H1 (cell line): ENCODE measurements at regions not wholly inside any gene's neighbourhood (a gene's known extent, or its start where the extent isn't known, plus 50 kb on each side); places are given as distances from the start of the nearest gene placed in this dataset.

Experiments
- CTCF ChIA-PET: fragments of 300-600 bp; sonication (Branson Sonifier 250); formaldehyde crosslinking; loops from one replicate; lab custom pipeline; 2021; ENCODE audit not compliant: partially characterized antibody; lab: Charles Lee
- POLR2A ChIA-PET: fragments of 300-600 bp; sonication (Branson Sonifier 250); formaldehyde crosslinking; loops from one replicate; lab custom pipeline; 2021; ENCODE audit warnings: inconsistent platforms; ENCODE audit not compliant: partially characterized antibody; lab: Charles Lee
- DNase-seq, 2 experiments: peaks; one replicate each; pipeline versions ENCODE4 v3.0.0 to v3.0.0-alpha.2; 2010 to 2022; ENCODE audit warnings: low spot score in 2 of 2, low read depth in 1 of 2, mixed read lengths in 1 of 2
- FAIRE-seq: peaks from 2 replicates; lab custom pipeline; 2011; peaks lifted over from hg19 to GRCh38; lab: Jason Lieb, UNC
- H2AFZ ChIP-seq: 2 replicates; pipeline ENCODE4 v1.8.1; 2012; ENCODE audit warnings: low read length, inconsistent platforms
- H2AK5ac ChIP-seq: 2 replicates; pipeline ENCODE4 v1.6.1; 2013; ENCODE audit warnings: low read depth, low read length
- H2BK120ac ChIP-seq: replicated peaks from 2 replicates; pipeline ENCODE3; 2013; ENCODE audit warnings: low read depth, low read length, inconsistent platforms
- H2BK12ac ChIP-seq: 2 replicates; pipeline ENCODE4 v1.6.1; 2013; ENCODE audit warnings: low read depth, low read length
- H2BK15ac ChIP-seq: 2 replicates; pipeline ENCODE4 v1.6.1; 2013; ENCODE audit warnings: low read length
- H2BK20ac ChIP-seq: 2 replicates; pipeline ENCODE4 v1.6.1; 2013; ENCODE audit warnings: low read length
- H2BK5ac ChIP-seq: 2 replicates; pipeline ENCODE4 v1.6.1; 2013; ENCODE audit warnings: low read depth, low read length
- H3K14ac ChIP-seq: 2 replicates; pipeline ENCODE4 v1.6.1; 2013; ENCODE audit warnings: inconsistent platforms; ENCODE audit not compliant: insufficient read length
- H3K18ac ChIP-seq: 2 replicates; pipeline ENCODE4 v1.6.1; 2013; ENCODE audit warnings: low read length; ENCODE audit errors: extremely low read depth
- H3K23ac ChIP-seq: 2 replicates; pipeline ENCODE4 v1.6.1; 2013; ENCODE audit warnings: inconsistent platforms; ENCODE audit not compliant: insufficient read length
- H3K23me2 ChIP-seq: 2 replicates; pipeline ENCODE4 v1.6.1; 2013; ENCODE audit warnings: low read depth, low read length
- H3K27ac ChIP-seq: 2 replicates; pipeline ENCODE4 v1.6.1; 2011; ENCODE audit warnings: low read depth, low read length, inconsistent platforms
- H3K27me3 ChIP-seq, 4 experiments: replicated peaks in 1 of 4; 1 replicate in 1 of 4; 2 replicates in 3 of 4; pipeline versions ENCODE4 v1.6.1 to v1.8.1; 2011 to 2013; ENCODE audit warnings: low read length in 3 of 4, mild to moderate bottlenecking in 3 of 4, inconsistent platforms in 2 of 4, mixed read lengths in 2 of 4, moderate library complexity in 1 of 4; ENCODE audit not compliant: control insufficient read depth in 3 of 4, insufficient read depth in 3 of 4; ENCODE audit errors: extremely low read depth in 1 of 4
- H3K36me3 ChIP-seq, 4 experiments: 2 replicates each; pipeline versions ENCODE4 v1.6.1 to v1.8.1; 2011 to 2013; ENCODE audit warnings: mild to moderate bottlenecking in 4 of 4, low read length in 3 of 4, moderate library complexity in 2 of 4, control low read depth in 1 of 4, inconsistent platforms in 1 of 4; ENCODE audit not compliant: insufficient read depth in 4 of 4, control insufficient read depth in 2 of 4
- H3K4ac ChIP-seq: replicated peaks from 2 replicates; pipeline ENCODE3; 2013; ENCODE audit warnings: low read length, low read depth, mixed read lengths, inconsistent platforms; ENCODE audit not compliant: insufficient read length
- H3K4me1 ChIP-seq, 4 experiments: replicated peaks in 1 of 4; 1 replicate in 1 of 4; 2 replicates in 3 of 4; pipeline versions ENCODE4 v1.6.1 to v1.8.1; 2011 to 2013; ENCODE audit warnings: low read length in 3 of 4, inconsistent platforms in 2 of 4, mixed read lengths in 1 of 4; ENCODE audit not compliant: insufficient read depth in 4 of 4, control insufficient read depth in 3 of 4
- H3K4me2 ChIP-seq, 2 experiments: 2 replicates each; pipeline versions ENCODE4 v1.6.1 to v1.8.1; 2011 to 2013; ENCODE audit warnings: low read depth in 2 of 2, low read length in 2 of 2, control low read depth in 1 of 2, inconsistent platforms in 1 of 2, mild to moderate bottlenecking in 1 of 2; ENCODE audit not compliant: insufficient read depth in 1 of 2
- H3K4me3 ChIP-seq, 4 experiments: fragments of 200-600, 300-600 bp in 1 of 4; sonication (generic), shearing (Covaris generic), sonication (Bioruptor Twin) in 1 of 4; 2 replicates each; pipeline versions ENCODE4 v1.5.1 to v1.8.1; 2011 to 2016; ENCODE audit warnings: low read length in 4 of 4, low read depth in 3 of 4, control low read depth in 2 of 4, inconsistent platforms in 2 of 4, mild to moderate bottlenecking in 2 of 4, mixed read lengths in 1 of 4, moderate library complexity in 1 of 4; ENCODE audit not compliant: insufficient read depth in 2 of 4; ENCODE audit errors: extremely low read depth in 1 of 4
- H3K56ac ChIP-seq: replicated peaks from 2 replicates; pipeline ENCODE3; 2013; ENCODE audit warnings: low read depth, mild to moderate bottlenecking, mixed read lengths, low read length, inconsistent platforms; ENCODE audit not compliant: insufficient read length
- H3K79me1 ChIP-seq: 2 replicates; pipeline ENCODE4 v1.6.1; 2013; ENCODE audit warnings: low read depth, low read length, control low read depth
- H3K79me2 ChIP-seq, 2 experiments: 2 replicates each; pipeline versions ENCODE4 v1.6.1 to v1.8.1; 2012 to 2013; ENCODE audit warnings: low read length in 2 of 2, mild to moderate bottlenecking in 2 of 2, inconsistent platforms in 1 of 2; ENCODE audit not compliant: insufficient read depth in 2 of 2, control insufficient read depth in 1 of 2
- H3K9ac ChIP-seq, 4 experiments: replicated peaks in 1 of 4; 1 replicate in 1 of 4; 2 replicates in 3 of 4; pipeline versions ENCODE4 v1.6.1 to v1.8.1; 2011 to 2013; ENCODE audit warnings: low read depth in 3 of 4, low read length in 3 of 4, control low read depth in 2 of 4, mild to moderate bottlenecking in 2 of 4, moderate library complexity in 2 of 4, inconsistent platforms in 1 of 4; ENCODE audit errors: extremely low read depth in 1 of 4
- H3K9me3 ChIP-seq, 2 experiments: 2 replicates each; pipeline versions ENCODE4 v1.6.1 to v1.8.1; 2012 to 2013; ENCODE audit warnings: mild to moderate bottlenecking in 2 of 2, moderate library complexity in 2 of 2, control low read depth in 1 of 2, inconsistent platforms in 1 of 2, low read depth in 1 of 2, low read length in 1 of 2, mixed read lengths in 1 of 2; ENCODE audit not compliant: insufficient read depth in 2 of 2
- H4K20me1 ChIP-seq, 2 experiments: replicated peaks in 1 of 2; 2 replicates each; pipeline versions ENCODE3 to v1.8.1; 2011 to 2013; ENCODE audit warnings: inconsistent platforms in 2 of 2, low read length in 2 of 2, mild to moderate bottlenecking in 1 of 2; ENCODE audit not compliant: insufficient read depth in 2 of 2, control insufficient read depth in 1 of 2
- H4K5ac ChIP-seq: 2 replicates; pipeline ENCODE4 v1.6.1; 2013; ENCODE audit warnings: low read length, low read depth, mixed read lengths, inconsistent platforms; ENCODE audit not compliant: insufficient read length
- H4K8ac ChIP-seq: 2 replicates; pipeline ENCODE4 v1.8.0; 2013; ENCODE audit warnings: mild to moderate bottlenecking, moderate library complexity, low read length, inconsistent platforms; ENCODE audit not compliant: insufficient read depth; ENCODE audit errors: extremely low read depth
- H4K91ac ChIP-seq: replicated peaks from 2 replicates; pipeline ENCODE3; 2013; ENCODE audit warnings: low read length, mixed read lengths, inconsistent platforms; ENCODE audit not compliant: insufficient read length
- RAD21 ChIP-seq, 2 experiments: IDR thresholded peaks in 1 of 2; conservative IDR thresholded peaks in 1 of 2; 2 replicates each; pipeline ENCODE4 v1.6.1; 2011; ENCODE audit warnings: low read depth in 2 of 2, low read length in 2 of 2, improper control_type of control experiment in 1 of 2, inconsistent platforms in 1 of 2, mild to moderate bottlenecking in 1 of 2, moderate library complexity in 1 of 2
- RFX5 ChIP-seq: IDR thresholded peaks from 2 replicates; pipeline ENCODE4 v1.6.1; 2011; ENCODE audit warnings: low read depth, low read length, improper control_type of control experiment, borderline replicate concordance
- TEAD4 ChIP-seq: IDR thresholded peaks from 2 replicates; pipeline ENCODE4 v1.6.1; 2012; ENCODE audit warnings: low read depth, low read length, inconsistent platforms, mixed read lengths
- WGBS, 2 experiments: shearing (Covaris generic) in 1 of 2; methylation state at CpG; one replicate each; pipeline versions ENCODE4 v1.1.6 to v1.1.7; 2013 to 2015; ENCODE audit warnings: low lambda C conversion rate in 2 of 2, mixed read lengths in 2 of 2, inconsistent platforms in 1 of 2, low coverage in 1 of 2, missing lambda C conversion rate in 1 of 2; ENCODE audit not compliant: insufficient replicate concordance in 2 of 2, insufficient coverage in 1 of 2, insufficient read length in 1 of 2; ENCODE audit errors: extremely low coverage in 1 of 2, missing lambda C conversion rate in 1 of 2; 5-methylcytosine and 5-hydroxymethylcytosine counted together

- no peaks in the 10 kb centered on the region for H3K23me2 ChIP-seq
- no peak for DNase-seq
- no peak overlapping the region for H2BK15ac ChIP-seq
- H3K4me3 ChIP-seq, result no peak overlapping the region
- H4K20me1 ChIP-seq, result no peaks in the 10 kb centered on the region
- no peaks in the 10 kb centered on the region for H3K4me1 ChIP-seq
- no peak for FAIRE-seq
- no peak overlapping the region for H4K91ac ChIP-seq
- H3K4me2 ChIP-seq, result no peak overlapping the region
- no peak overlapping the region for H2AFZ ChIP-seq
- H3K27me3 ChIP-seq, result no peaks in the 10 kb centered on the region
- no peak overlapping the region for H2BK20ac ChIP-seq
- H2BK120ac ChIP-seq, result no peak overlapping the region
- H4K5ac ChIP-seq, result no peak overlapping the region
- ChIA-PET CTCF (no interaction called here), POLR2A (no interaction called here)
- H3K4ac ChIP-seq, result no peak overlapping the region
- no peak overlapping the region for H2BK5ac ChIP-seq
- H3K23ac ChIP-seq, result no peak overlapping the region
- WGBS, 2 experiments, result 100% methylated on average over 1 of the region's 1 CpG; no CpG with 5 or more reads in 1 of the 2 experiments
- no peaks in the 10 kb centered on the region for H3K36me3 ChIP-seq
- TF ChIP-seq TEAD4 (no peak), RFX5 (no peak), RAD21 (IDR thresholded peaks at IDR 0.05 in 1 of 2, conservative IDR thresholded peaks at IDR 0.05 in 1 of 2; ENCODE audit: low read depth in 2 of 2, low read length in 2 of 2) (no peak)
- no peak overlapping the region for H4K8ac ChIP-seq
- no peak overlapping the region for H2AK5ac ChIP-seq
- no peaks in the 10 kb centered on the region for H3K79me2 ChIP-seq
- no peaks in the 10 kb centered on the region for H3K79me1 ChIP-seq
- H3K14ac ChIP-seq, result no peak overlapping the region
- H3K9ac ChIP-seq, result no peak overlapping the region
- H3K56ac ChIP-seq, result no peak overlapping the region
- no peak overlapping the region for H2BK12ac ChIP-seq
- no peak overlapping the region for H3K27ac ChIP-seq
- no peaks in the 10 kb centered on the region for H3K9me3 ChIP-seq
- no peak overlapping the region for H3K18ac ChIP-seq
These were observed 176.4 kb downstream of the GATA3 start for GRCh38 chr10:8230902-8231301.
